Caco-2 (cell line): ENCODE measurements at regions not wholly inside any gene's neighbourhood (a gene's known extent, or its start where the extent isn't known, plus 50 kb on each side); places are given as distances from the start of the nearest gene placed in this dataset.

ENCODE experiments used
- BruUV-seq: library from RNA; stranded (reverse); fragments of 400-500 nt; replicated peaks from 2 replicates; lab custom pipeline; 2021; lab: Mats Ljungman, UMichigan
- CTCF ChIA-PET: fragments of 300-600 bp; sonication (Branson Sonifier 250); formaldehyde crosslinking; loops from one replicate; lab custom pipeline; 2022; ENCODE audit warnings: antibody characterized with exemption; lab: Charles Lee
- POLR2A ChIA-PET: fragments of 300-600 bp; sonication (Branson Sonifier 250); formaldehyde crosslinking; loops from one replicate; lab custom pipeline; 2022; ENCODE audit warnings: antibody characterized with exemption; lab: Charles Lee
- DNase-seq, 2 experiments: peaks; one replicate each; pipeline versions ENCODE4 v3.0.0 to v3.0.0-alpha.2; 2020 to 2022
- H3K27me3 ChIP-seq: replicated peaks from 2 replicates; pipeline ENCODE4 v1.6.0; 2011; ENCODE audit warnings: low read length; ENCODE audit not compliant: control insufficient read depth, insufficient read depth
- H3K36me3 ChIP-seq: 2 replicates; pipeline ENCODE4 v1.5.1; 2011; ENCODE audit warnings: low read length; ENCODE audit not compliant: control insufficient read depth, insufficient read depth
- H3K4me1 ChIP-seq: fragments of 250-450 bp; sonication (Bioruptor Pico); 2 replicates; pipeline ENCODE4 v1.5.1; 2020; ENCODE audit warnings: mild to moderate bottlenecking
- H3K4me3 ChIP-seq: 2 replicates; pipeline ENCODE4 v1.5.1; 2011; ENCODE audit warnings: low read depth, mild to moderate bottlenecking, control low read depth, low read length
- H3K9me3 ChIP-seq: fragments of 250-450 bp; sonication (Bioruptor Pico); 2 replicates; pipeline ENCODE4 v1.5.1; 2020; ENCODE audit warnings: mild to moderate bottlenecking, moderate library complexity
- H3K27ac Mint-ChIP-seq: one replicate; pipeline ENCODE4 v1.8.0; 2022; ENCODE audit warnings: mixed read lengths; ENCODE audit not compliant: unreplicated experiment
- H3K27me3 Mint-ChIP-seq: one replicate; pipeline ENCODE4 v1.8.0; 2022; ENCODE audit warnings: mixed read lengths; ENCODE audit not compliant: insufficient read depth, unreplicated experiment
- H3K36me3 Mint-ChIP-seq: one replicate; pipeline ENCODE4 v1.8.0; 2022; ENCODE audit warnings: mild to moderate bottlenecking, mixed read lengths; ENCODE audit not compliant: insufficient read depth, unreplicated experiment
- H3K4me1 Mint-ChIP-seq: one replicate; pipeline ENCODE4 v1.8.0; 2022; ENCODE audit warnings: low read depth, mixed read lengths; ENCODE audit not compliant: unreplicated experiment
- H3K4me3 Mint-ChIP-seq: one replicate; pipeline ENCODE4 v1.8.0; 2022; ENCODE audit warnings: mild to moderate bottlenecking, moderate library complexity, mixed read lengths; ENCODE audit not compliant: unreplicated experiment
- H3K9me3 Mint-ChIP-seq: one replicate; pipeline ENCODE4 v1.8.0; 2022; ENCODE audit warnings: mixed read lengths; ENCODE audit not compliant: unreplicated experiment
- CTCF ChIP-seq, 2 experiments: fragments of 200-600 bp in 1 of 2; IDR thresholded peaks; 1 replicate in 1 of 2; 2 replicates in 1 of 2; pipeline versions ENCODE4 v1.5.1 to v1.8.0; 2011 to 2022; ENCODE audit warnings: antibody characterized with exemption in 1 of 2, control low read depth in 1 of 2, inconsistent platforms in 1 of 2, low read depth in 1 of 2, low read length in 1 of 2, mild to moderate bottlenecking in 1 of 2, moderate library complexity in 1 of 2; ENCODE audit not compliant: insufficient read depth in 1 of 2, severe bottlenecking in 1 of 2, unreplicated experiment in 1 of 2
- intact Hi-C: fragments of 100-400 bp; cut with micrococcal nuclease; formaldehyde crosslinking; loops from one replicate; pipeline ENCODE4 v1.10.0; 2022; ENCODE audit not compliant: unreplicated experiment

GRCh38 chr4:156663663-156664062 lies 307.9 kb downstream of the PDGFC start:
- H3K27me3 Mint-ChIP-seq: no peaks in the 10 kb centered on the region
- CTCF ChIA-PET: no interaction called here
- no peaks in the 10 kb centered on the region for H3K4me1 Mint-ChIP-seq
- H3K4me3 Mint-ChIP-seq: no peak overlapping the region
- Histone ChIP-seq H3K27me3 (no peaks in the 10 kb centered on the region), H3K4me1 (no peaks in the 10 kb centered on the region), H3K4me3 (no peak overlapping the region), H3K9me3 (no peaks in the 10 kb centered on the region), H3K36me3 (no peaks in the 10 kb centered on the region)
- no peak for DNase-seq
- H3K9me3 Mint-ChIP-seq: no peaks in the 10 kb centered on the region
- no peak overlapping the region for H3K27ac Mint-ChIP-seq
- POLR2A ChIA-PET: no interaction called here
- intact Hi-C loops: no loop called here
- BruUV-seq: no TSS peak
- TF ChIP-seq CTCF (IDR thresholded peaks at IDR 0.05; ENCODE audit: insufficient read depth in 1 of 2, low read depth in 1 of 2, low read length in 1 of 2, severe bottlenecking in 1 of 2, unreplicated experiment in 1 of 2): no peak
- no peaks in the 10 kb centered on the region for H3K36me3 Mint-ChIP-seq

- no peaks in the 10 kb centered on the region for H3K4me1 Mint-ChIP-seq
- H3K36me3 Mint-ChIP-seq: no peaks in the 10 kb centered on the region
- Histone ChIP-seq H3K36me3 (no peaks in the 10 kb centered on the region), H3K27me3 (no peaks in the 10 kb centered on the region), H3K4me1 (no peaks in the 10 kb centered on the region), H3K4me3 (no peak overlapping the region), H3K9me3 (no peaks in the 10 kb centered on the region)
- intact Hi-C loops: no loop called here
- no peak overlapping the region for H3K27ac Mint-ChIP-seq
- H3K27me3 Mint-ChIP-seq: no peaks in the 10 kb centered on the region
- BruUV-seq: no TSS peak
- no peaks in the 10 kb centered on the region for H3K9me3 Mint-ChIP-seq
- TF ChIP-seq CTCF (IDR thresholded peaks at IDR 0.05; ENCODE audit: insufficient read depth in 1 of 2, low read depth in 1 of 2, low read length in 1 of 2, severe bottlenecking in 1 of 2, unreplicated experiment in 1 of 2): no peak
- CTCF ChIA-PET: no interaction called here
- POLR2A ChIA-PET: no interaction called here
- no peak overlapping the region for H3K4me3 Mint-ChIP-seq
- DNase-seq: no peak
Measured at GRCh38 chr4:156662921-156663320, 308.7 kb downstream of the PDGFC start.

DNA sequence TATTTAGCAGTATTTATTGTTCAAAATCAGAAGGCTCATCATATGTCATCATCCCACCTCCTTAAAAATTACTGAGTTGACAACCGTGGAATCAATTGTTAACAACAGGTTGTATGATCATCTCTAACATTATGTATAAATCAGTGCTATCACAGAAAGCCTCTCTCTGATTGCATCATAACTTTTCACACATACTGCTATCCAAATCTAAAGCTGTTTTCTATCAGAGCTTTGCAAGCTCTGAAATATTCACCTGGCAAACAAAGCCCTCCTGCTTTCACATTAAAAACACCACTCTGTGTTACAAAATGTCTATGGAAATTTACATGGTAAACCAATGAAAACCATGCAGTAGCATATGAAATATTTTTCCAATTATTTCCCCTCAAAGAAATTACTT lies 310.0 kb downstream of the PDGFC start:
- no peaks in the 10 kb centered on the region for H3K36me3 ChIP-seq
- H3K4me1 ChIP-seq: no peaks in the 10 kb centered on the region
- H3K27me3 Mint-ChIP-seq: peaks cover 3% of the 10 kb centered on the region
- no peak for TF ChIP-seq CTCF (IDR thresholded peaks at IDR 0.05; ENCODE audit: insufficient read depth in 1 of 2, low read depth in 1 of 2, low read length in 1 of 2, severe bottlenecking in 1 of 2, unreplicated experiment in 1 of 2)
- H3K9me3 Mint-ChIP-seq: no peaks in the 10 kb centered on the region
- H3K4me3 ChIP-seq: no peak overlapping the region
- no peaks in the 10 kb centered on the region for H3K27me3 ChIP-seq
- POLR2A ChIA-PET: no interaction called here
- CTCF ChIA-PET: no interaction called here
- H3K4me3 Mint-ChIP-seq: no peak overlapping the region
- H3K4me1 Mint-ChIP-seq: no peaks in the 10 kb centered on the region
- H3K27ac Mint-ChIP-seq: no peak overlapping the region
- no peak for DNase-seq
- BruUV-seq: no TSS peak
- H3K9me3 ChIP-seq: no peaks in the 10 kb centered on the region
- intact Hi-C loops: no loop called here
- H3K36me3 Mint-ChIP-seq: no peaks in the 10 kb centered on the region
